SU-DHL-6 (cell line): ENCODE measurements at regions not wholly inside any gene's neighbourhood (a gene's known extent, or its start where the extent isn't known, plus 50 kb on each side); places are given as distances from the start of the nearest gene placed in this dataset.

Experiments
- EZH2phosphoT487 ChIP-seq: fragments of 200-600 bp; sonication (generic), shearing (Covaris generic); conservative IDR thresholded peaks from 2 replicates; pipeline ENCODE4 v1.6.1; 2018; ENCODE audit warnings: mild to moderate bottlenecking, antibody characterized with exemption, low read length, moderate library complexity, mixed read lengths
- TF ChIP-seq, protein P1 (sequence below): fragments of 200-600 bp; sonication (generic); IDR thresholded peaks from one replicate; pipeline ENCODE4 v1.5.1; 2017; ENCODE audit warnings: antibody characterized with exemption, mild to moderate bottlenecking, low read length, moderate library complexity; ENCODE audit not compliant: insufficient read depth, poor library complexity, severe bottlenecking

DNA sequence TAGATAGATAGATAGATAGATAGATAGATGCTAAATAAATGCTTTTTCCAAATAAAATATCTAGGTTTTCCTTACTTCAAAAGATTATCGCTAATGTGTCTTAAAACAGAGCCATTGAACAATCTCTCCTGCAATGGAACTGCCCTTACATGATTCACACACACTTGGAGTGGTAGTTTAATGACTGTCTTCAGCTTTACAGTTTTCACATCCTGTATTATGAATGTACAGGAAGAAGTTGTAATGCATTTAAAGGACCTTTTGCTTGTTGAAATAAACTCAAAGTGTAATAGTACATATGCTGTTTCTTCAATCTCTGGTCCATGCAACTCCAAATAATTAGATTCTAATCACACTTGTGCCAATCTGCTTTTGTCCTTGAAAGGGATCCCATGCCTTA, 797.6 kb upstream of the CDH2 start:
- TF ChIP-seq, protein P1, sequence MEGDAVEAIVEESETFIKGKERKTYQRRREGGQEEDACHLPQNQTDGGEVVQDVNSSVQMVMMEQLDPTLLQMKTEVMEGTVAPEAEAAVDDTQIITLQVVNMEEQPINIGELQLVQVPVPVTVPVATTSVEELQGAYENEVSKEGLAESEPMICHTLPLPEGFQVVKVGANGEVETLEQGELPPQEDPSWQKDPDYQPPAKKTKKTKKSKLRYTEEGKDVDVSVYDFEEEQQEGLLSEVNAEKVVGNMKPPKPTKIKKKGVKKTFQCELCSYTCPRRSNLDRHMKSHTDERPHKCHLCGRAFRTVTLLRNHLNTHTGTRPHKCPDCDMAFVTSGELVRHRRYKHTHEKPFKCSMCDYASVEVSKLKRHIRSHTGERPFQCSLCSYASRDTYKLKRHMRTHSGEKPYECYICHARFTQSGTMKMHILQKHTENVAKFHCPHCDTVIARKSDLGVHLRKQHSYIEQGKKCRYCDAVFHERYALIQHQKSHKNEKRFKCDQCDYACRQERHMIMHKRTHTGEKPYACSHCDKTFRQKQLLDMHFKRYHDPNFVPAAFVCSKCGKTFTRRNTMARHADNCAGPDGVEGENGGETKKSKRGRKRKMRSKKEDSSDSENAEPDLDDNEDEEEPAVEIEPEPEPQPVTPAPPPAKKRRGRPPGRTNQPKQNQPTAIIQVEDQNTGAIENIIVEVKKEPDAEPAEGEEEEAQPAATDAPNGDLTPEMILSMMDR = no peak
- no peak for TF ChIP-seq EZH2phosphoT487
